GM12878 (cell line): ENCODE measurements at regions not wholly inside any gene's neighbourhood (a gene's known extent, or its start where the extent isn't known, plus 50 kb on each side); places are given as distances from the start of the nearest gene placed in this dataset.

Experiments used
- ATAC-seq: fragments of 200-7000 bp; cut with Tn5 transposase; 3 replicates; pipeline ENCODE4 v1.9.1; 2020; ENCODE audit warnings: mild to moderate bottlenecking, moderate library complexity
- BruUV-seq: library from RNA; stranded (reverse); fragments of 400-500 nt; replicated peaks from 2 replicates; lab custom pipeline; 2021; lab: Mats Ljungman, UMichigan
- CTCF ChIA-PET: fragments of 300-600 bp; sonication (Branson Sonifier 250); formaldehyde crosslinking; extraction: SDS; loops from one replicate; lab custom pipeline; 2021; ENCODE audit warnings: inconsistent platforms; lab: Yijun Ruan, JAX
- POLR2A ChIA-PET: fragments of 350-600 bp; formaldehyde crosslinking; extraction: SDS; loops from one replicate; lab custom pipeline; 2021; ENCODE audit warnings: inconsistent platforms; lab: Charles Lee
- RAD21 ChIA-PET: fragments of 300-600 bp; sonication (Branson Sonifier 250); formaldehyde crosslinking; loops from one replicate; lab custom pipeline; 2023; ENCODE audit warnings: antibody characterized with exemption; ENCODE audit not compliant: unreplicated experiment; lab: Charles Lee
- SMC1A ChIA-PET: fragments of 300-600 bp; sonication (Branson Sonifier 250); formaldehyde crosslinking; loops from one replicate; lab custom pipeline; 2023; ENCODE audit not compliant: unreplicated experiment, uncharacterized antibody; lab: Charles Lee
- DNase-seq: peaks from one replicate; pipeline ENCODE4 v3.0.0-alpha.2; 2011; ENCODE audit warnings: low read depth, low spot score
- FAIRE-seq: peaks from 3 replicates; lab custom pipeline; 2011; peaks lifted over from hg19 to GRCh38; lab: Jason Lieb, UNC
- H2AFZ ChIP-seq: 2 replicates; pipeline ENCODE4 v1.6.0; 2011; ENCODE audit warnings: low read depth, low read length, control low read depth; ENCODE audit not compliant: control insufficient read depth
- H3K27ac ChIP-seq: 2 replicates; pipeline ENCODE4 v1.5.1; 2011; ENCODE audit warnings: control low read depth; ENCODE audit not compliant: control insufficient read depth, insufficient read depth
- H3K27me3 ChIP-seq, 2 experiments: replicated peaks in 1 of 2; 2 replicates each; pipeline versions ENCODE4 v1.6.0 to v1.6.1; 2011; ENCODE audit warnings: low read length in 1 of 2; ENCODE audit not compliant: control insufficient read depth in 2 of 2, insufficient read depth in 2 of 2
- H3K36me3 ChIP-seq, 2 experiments: 2 replicates each; pipeline ENCODE4 v1.5.1; 2011; ENCODE audit warnings: low read length in 1 of 2; ENCODE audit not compliant: control insufficient read depth in 2 of 2, insufficient read depth in 2 of 2
- H3K4me1 ChIP-seq: 2 replicates; pipeline ENCODE4 v1.6.1; 2011; ENCODE audit warnings: mild to moderate bottlenecking, low read length, moderate library complexity, mixed read lengths; ENCODE audit not compliant: control insufficient read depth, insufficient read depth
- H3K4me2 ChIP-seq: 2 replicates; pipeline ENCODE4 v1.6.0; 2011; ENCODE audit warnings: control low read depth; ENCODE audit not compliant: control insufficient read depth, insufficient read depth
- H3K4me3 ChIP-seq: fragments of 200-600 bp; sonication (generic); 2 replicates; pipeline ENCODE4 v1.5.1; 2016
- H3K79me2 ChIP-seq: 2 replicates; pipeline ENCODE4 v1.6.0; 2011; ENCODE audit warnings: low read length; ENCODE audit not compliant: control insufficient read depth, insufficient read depth
- H3K9ac ChIP-seq: 2 replicates; pipeline ENCODE4 v1.8.0; 2011; ENCODE audit warnings: low read length, control low read depth, mixed read lengths; ENCODE audit not compliant: control insufficient read depth, insufficient read depth
- H3K9me3 ChIP-seq: replicated peaks from 3 replicates; pipeline ENCODE4 v1.5.1; 2011; ENCODE audit warnings: mild to moderate bottlenecking, low read length; ENCODE audit not compliant: control insufficient read depth, insufficient read depth
- H4K20me1 ChIP-seq: 2 replicates; pipeline ENCODE4 v1.6.0; 2011; ENCODE audit not compliant: control insufficient read depth, insufficient read depth
- EGR1 ChIP-seq, 2 experiments: IDR thresholded peaks; 1 replicate in 1 of 2; 2 replicates in 1 of 2; pipeline ENCODE4 v1.6.1; 2011 to 2012; ENCODE audit warnings: low read depth in 2 of 2, low read length in 2 of 2, borderline replicate concordance in 1 of 2, mild to moderate bottlenecking in 1 of 2, moderate library complexity in 1 of 2
- ETV6 ChIP-seq, 2 experiments: fragments of 450-650 bp in 1 of 2; IDR thresholded peaks in 1 of 2; conservative IDR thresholded peaks in 1 of 2; 2 replicates each; pipeline ENCODE4 v1.6.1; 2014; ENCODE audit warnings: antibody characterized with exemption in 1 of 2, borderline replicate concordance in 1 of 2, low read depth in 1 of 2, mild to moderate bottlenecking in 1 of 2, moderate library complexity in 1 of 2
- EZH2 ChIP-seq: IDR thresholded peaks from 2 replicates; pipeline ENCODE4 v1.6.1; 2012; ENCODE audit warnings: low read depth, mild to moderate bottlenecking, control low read depth, inconsistent platforms, low read length, borderline replicate concordance; ENCODE audit not compliant: control insufficient read depth
- PRDM15 ChIP-seq: fragments of 450-650 bp; formaldehyde crosslinking; IDR thresholded peaks from 2 replicates; pipeline ENCODE4 v1.4.0; 2020; ENCODE audit warnings: mild to moderate bottlenecking, moderate library complexity
- in situ Hi-C: fragments of 300-500 bp; cut with MboI; formaldehyde crosslinking; loops from 9 replicates; pipeline ENCODE4 v1.14.3; 2018; ENCODE audit warnings: mixed read lengths
- intact Hi-C: fragments of 100-400 bp; cut with micrococcal nuclease; formaldehyde crosslinking; loops from one replicate; pipeline ENCODE4 v1.14.2; 2022; ENCODE audit not compliant: unreplicated experiment

- TF ChIP-seq PRDM15 (no peak), EGR1 (IDR thresholded peaks at IDR 0.05; ENCODE audit: borderline replicate concordance in 1 of 2, low read depth in 2 of 2, low read length in 2 of 2) (no peak), ETV6 (conservative IDR thresholded peaks at IDR 0.05 in 1 of 2, IDR thresholded peaks at IDR 0.05 in 1 of 2; ENCODE audit: borderline replicate concordance in 1 of 2, low read depth in 1 of 2) (no peak)
These were observed 108.7 kb downstream of the DISP1 start (continued) for GRCh38 chr1:222923506-222923905.

GRCh38 chr1:222924136-222924706 is 109.4 kb downstream of the DISP1 start:
- POLR2A ChIA-PET = no interaction called here
- Histone ChIP-seq H4K20me1 (no peaks in the 10 kb centered on the region), H3K9ac (no peak overlapping the region), H2AFZ (no peak overlapping the region), H3K36me3 (no peaks in the 10 kb centered on the region), H3K27ac (no peak overlapping the region), H3K4me2 (no peak overlapping the region), H3K4me1 (no peaks in the 10 kb centered on the region), H3K27me3 (no peaks in the 10 kb centered on the region), H3K9me3 (no peaks in the 10 kb centered on the region), H3K79me2 (no peaks in the 10 kb centered on the region), H3K4me3 (no peak overlapping the region)
- in situ Hi-C loops (no loop called here), intact Hi-C loops (no loop called here)
- DNase-seq = no peak
- CTCF ChIA-PET = no interaction called here
- BruUV-seq = no TSS peak
- TF ChIP-seq EZH2 = no peak
- no peak for FAIRE-seq
- no peak for ATAC-seq
- RAD21 ChIA-PET = no interaction called here
- SMC1A ChIA-PET = no interaction called here
